NOMO-1 (cell line): ENCODE measurements at regions not wholly inside any gene's neighbourhood (a gene's known extent, or its start where the extent isn't known, plus 50 kb on each side); places are given as distances from the start of the nearest gene placed in this dataset.

ENCODE experiments used
- DNase-seq, 2 experiments: peaks; one replicate each; lab custom pipeline; 2025; ENCODE audit not compliant: unreplicated experiment in 2 of 2; lab: John Stamatoyannopoulos, UW

DNA sequence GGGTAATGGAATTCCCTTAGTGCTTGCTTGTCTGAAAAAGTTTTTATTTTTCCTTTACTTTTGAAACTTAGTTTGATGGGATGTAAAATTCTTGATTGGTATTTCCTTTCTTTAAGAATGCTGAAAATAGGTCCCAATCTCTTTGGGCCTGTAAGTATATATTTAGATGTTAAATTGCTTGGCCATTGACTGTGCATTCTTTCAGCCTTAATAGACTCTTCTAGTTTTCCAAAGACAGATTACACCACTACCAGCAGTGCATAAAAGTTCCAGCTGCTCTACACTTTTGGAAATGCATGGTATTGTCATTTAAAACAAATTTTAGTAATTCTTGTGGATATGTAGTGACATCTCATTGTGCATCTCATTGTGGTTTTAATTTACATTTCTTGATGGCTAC, 464.8 kb upstream of the USP24 start:
- no peak for DNase-seq

- no peak for DNase-seq
Observed at GRCh38 chr1:55673416-55673815, 458.3 kb upstream of the USP24 start.

DNA sequence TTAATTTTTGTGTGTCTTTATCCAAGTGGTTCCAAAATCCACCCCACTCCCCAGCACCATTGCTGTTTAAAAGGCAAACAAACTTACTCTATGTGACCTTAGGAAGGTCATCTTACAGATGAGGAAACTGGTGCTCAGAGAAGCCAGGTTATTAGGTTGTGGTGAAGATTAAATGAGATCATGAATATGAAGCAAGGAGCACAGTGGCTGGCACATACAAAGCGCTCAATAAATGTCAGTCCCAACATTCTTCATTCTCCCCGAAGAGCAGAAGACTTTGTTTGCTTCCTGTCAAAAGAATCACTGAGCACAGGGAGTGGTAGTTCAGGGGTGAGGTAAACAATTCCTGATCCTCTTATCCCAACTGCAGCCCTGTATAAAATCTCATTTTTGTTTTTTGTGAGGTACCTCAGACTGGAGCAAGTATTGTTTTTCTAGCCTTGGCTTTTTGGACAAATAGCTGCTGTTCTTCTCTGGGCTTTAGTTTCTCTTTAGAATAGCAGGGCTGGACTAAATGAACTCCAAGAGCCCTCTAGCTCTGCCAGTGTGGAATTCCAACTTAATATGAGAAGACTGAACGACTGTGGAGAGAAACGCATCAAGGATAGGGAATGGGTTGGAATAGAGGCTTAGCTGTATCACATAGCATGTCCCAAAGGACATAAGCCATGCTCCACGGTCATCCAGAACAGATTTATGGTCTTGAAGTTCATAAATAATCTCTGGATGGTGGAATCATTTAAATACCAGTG, 455.3 kb upstream of the USP24 start:
- no peak for DNase-seq

DNA sequence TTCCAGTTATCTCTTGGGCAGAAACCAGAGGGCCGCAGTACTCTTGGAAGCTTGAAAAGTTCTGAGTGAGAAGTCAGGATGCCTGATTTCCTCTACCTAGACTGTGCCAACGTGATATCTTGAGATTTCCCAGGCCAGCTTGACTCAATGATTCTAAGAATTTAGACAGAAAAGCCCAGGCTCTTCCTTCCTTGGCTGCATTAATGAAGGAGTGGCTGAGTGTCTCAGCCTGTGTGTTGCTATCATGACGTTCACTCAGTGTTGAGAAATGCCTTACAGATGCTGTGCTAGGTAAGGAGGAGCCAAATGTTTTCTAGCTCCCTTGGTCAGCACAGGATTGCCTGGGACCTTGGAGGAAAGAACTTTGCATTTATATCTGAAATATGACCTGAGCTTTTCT, 454.1 kb upstream of the USP24 start:
- no peak for DNase-seq

GRCh38 chr1:55662875-55663274, 447.7 kb upstream of the USP24 start:
- DNase-seq = no peak

DNA sequence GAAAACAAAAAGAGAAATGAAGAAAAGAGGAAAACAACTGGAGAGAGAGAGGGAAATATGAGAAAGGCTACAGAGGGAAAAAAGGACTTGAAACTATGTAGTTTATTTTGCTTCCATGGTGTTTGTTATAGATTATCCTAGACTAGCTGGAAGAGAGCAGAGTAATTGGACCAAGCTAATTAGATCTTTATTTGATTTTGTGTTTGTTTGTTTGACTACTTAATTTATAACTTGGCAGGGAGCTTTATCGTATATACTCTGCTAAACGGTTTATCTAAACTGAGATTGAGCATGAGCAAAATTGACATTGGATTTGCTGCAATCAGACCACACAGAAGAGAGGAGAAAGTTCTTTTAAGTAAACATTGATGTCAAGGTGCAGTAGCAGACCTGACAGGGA, 443.8 kb upstream of the USP24 start:
- DNase-seq = no peak

DNA sequence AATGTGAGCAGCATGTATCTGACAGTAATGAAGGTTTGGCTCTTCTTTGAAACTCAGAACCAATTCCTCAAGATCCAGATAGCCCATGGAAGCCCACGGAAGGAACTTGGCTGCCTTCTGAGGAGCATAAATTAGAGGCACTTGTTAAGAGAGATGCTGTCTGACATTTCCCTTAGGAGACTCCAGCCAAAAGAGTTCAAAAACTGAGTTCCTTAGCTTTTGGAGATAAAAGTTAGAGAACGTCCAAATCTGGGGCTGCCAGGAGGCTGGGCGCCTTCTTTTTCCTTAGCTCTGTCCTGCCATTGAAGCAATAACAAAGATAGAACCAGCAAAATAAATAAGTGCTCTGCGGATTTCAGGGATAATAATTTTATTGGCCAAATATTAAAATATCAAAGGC, 439.6 kb upstream of the USP24 start:
- DNase-seq = no peak

DNA sequence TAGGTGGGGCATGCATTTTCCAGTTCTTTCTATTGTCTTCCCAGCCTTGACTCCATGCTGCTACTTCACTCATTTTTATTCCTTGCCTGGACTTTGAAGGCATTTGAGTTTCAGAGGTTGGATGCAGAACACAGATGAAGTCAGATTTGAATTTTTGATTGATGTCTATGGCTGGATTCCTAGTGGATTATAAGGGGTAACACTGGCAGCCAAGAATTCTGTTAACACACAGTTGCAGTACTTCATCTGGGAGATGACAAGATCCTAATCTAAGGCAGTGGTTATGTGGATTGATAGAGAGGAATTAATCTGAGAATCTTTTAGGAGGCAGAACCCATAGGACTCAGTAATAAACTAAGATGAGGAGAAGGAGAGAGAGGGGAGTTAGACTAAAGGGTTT, 439.0 kb upstream of the USP24 start:
- DNase-seq = no peak

- DNase-seq = no peak
Observed at GRCh38 chr1:55650444-55650843, 435.3 kb upstream of the USP24 start.

DNA sequence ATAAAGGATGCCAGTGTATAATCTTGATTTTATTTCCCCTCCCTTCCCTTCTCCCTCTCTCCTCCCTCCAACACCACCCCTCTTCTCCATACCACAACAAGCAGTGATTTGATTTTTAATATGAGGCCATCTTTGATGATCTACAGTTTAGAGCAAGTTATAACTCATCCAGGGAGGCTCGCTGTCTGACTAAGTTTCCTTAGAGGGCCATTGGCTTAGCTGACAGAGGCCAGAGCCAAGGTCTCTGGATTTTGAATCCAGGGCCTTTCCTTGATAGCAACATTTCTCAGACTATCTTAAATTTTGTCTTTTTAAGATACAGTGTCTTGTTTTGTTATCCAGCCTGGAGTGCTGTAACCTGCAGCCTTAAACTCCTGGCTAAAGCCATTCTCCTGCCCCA, 431.0 kb upstream of the USP24 start:
- no peak for DNase-seq

DNA sequence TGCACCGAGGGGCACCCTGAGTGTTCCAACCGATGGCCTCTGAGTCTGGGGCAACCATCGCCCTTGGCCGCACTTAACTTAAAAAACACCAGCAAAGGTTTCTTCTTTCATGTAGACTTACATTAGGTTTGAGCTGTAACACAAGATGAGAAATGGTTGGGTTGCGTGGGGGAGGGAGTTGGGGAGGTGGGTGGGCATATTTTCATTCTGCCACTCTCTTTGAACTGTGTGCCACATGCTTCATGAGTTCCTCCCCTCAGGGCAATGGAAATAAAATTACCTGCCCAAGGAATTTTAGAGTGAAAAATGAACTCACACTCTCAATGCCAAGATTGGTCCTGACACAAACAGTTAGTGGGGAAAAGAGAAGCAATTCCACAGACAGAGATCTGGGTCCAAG, 430.1 kb upstream of the USP24 start:
- DNase-seq = no peak

- DNase-seq = no peak
Observed at GRCh38 chr1:55641947-55642346, 426.8 kb upstream of the USP24 start.

DNA sequence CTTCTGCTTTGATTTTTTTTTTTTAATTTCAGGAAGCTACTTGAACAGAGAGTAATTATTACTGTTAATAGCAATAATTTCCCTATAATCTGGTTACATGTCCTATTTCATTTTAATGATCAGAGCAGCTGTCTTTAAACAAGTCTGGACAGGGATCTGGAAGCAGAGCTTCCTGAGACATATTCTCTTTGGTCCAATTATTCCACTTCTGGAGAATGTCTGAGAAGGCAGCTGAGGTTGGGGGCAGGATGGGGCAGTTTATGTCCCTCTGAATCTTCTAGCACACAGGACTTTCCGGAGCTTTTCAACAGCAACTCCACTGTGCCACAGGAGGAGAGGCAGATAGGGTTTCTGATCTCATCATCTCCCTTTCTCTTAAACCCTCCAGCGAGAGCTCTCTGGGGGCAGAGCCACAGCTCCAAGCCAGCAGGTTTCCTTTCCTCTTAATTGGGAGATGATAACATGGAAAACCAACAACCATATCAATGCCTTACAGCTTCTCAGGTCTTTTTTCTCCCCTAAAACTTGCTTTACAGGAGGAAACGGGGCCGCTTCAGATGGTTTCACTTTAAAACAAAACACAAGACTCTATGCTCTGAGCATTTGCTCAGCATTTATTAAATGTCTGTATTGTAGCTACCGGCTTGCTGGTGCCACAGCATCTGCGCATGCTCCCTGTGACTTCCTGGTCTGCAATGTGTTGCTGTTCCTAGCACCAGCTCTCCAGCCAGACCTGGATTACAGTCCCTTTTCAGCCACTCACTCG, 425.7 kb upstream of the USP24 start:
- DNase-seq = peak in 1 of 2 experiments; percentile 90

DNA sequence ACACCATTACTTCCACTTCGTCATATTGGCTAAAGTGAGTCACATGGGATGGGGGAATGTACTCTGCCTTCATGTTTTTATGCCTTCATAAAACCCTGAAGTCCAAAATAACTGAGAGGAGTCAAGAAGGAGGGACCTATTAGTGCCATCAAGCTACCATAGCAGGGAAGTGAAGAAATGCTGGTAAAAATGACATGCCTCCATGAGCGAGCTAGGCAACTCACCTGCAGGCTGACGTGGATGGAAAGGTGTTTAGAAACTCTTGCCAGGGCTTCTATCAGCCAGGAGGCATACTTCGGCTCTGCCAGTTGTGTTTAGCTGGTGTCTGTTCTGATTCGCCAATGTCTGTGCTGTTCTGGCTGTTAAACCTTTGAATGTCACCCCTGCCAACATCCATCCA, 424.4 kb upstream of the USP24 start:
- DNase-seq = no peak

GRCh38 chr1:55639051-55639450, 423.9 kb upstream of the USP24 start:
- no peak for DNase-seq

DNA sequence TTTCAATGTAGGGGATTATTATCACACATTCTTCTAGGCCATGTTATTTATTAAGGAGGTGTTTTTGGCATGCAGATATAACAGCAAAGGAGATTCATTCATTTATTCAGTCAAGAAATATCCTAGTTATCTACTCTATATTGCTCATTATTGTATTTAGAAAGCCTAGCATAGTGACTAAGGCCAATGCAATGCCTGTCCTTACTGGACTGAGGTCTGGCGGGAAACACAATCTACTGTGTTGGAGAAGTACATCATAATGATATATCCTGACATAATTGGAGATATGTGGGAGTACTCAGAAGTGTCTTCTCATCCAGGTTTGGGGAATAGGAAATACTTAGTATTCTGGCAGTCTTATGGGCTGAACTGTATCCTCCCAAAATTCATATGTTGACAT, 421.5 kb upstream of the USP24 start:
- no peak for DNase-seq

GRCh38 chr1:55635856-55636255, 420.7 kb upstream of the USP24 start:
- no peak for DNase-seq

DNA sequence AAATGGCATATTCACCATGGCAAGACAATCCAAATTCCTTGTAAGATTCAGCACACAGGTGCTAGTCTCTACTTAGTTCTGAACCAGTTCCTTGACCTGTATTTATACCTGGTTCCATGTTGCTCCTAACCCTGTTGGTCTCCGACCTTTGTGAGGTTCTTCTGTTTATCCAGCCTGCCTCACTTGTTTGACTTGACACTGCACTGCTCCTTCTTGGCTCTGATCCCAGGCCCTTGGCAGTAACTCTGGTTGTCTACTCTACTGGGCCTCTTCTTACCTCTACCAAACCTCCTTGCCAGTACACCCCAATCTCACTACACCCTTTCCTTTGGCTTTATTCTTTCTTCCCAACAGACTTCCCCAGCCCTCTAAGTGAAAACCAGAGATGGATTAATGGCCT, 419.4 kb upstream of the USP24 start:
- no peak for DNase-seq

DNA sequence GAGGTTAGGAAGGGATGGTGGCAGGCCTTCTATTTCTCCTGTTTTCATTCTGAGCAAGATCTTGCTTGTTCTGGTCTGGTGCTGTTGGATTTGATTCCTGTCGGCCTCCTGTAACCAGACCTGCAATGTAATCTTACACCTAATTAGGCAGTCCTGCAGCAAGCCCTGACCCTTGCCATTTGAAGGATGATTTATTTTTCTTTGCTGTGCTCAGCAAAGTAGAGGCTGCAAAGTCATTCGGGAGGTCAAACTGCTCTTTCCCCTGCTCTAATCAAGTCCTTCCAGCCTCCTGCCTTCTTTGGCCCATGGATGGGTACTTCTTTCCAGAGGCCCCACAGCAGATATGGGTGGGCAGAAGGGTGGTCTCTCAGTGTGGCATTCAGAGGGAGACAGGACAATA, 417.7 kb upstream of the USP24 start:
- DNase-seq = no peak

- DNase-seq = peak in 1 of 2 experiments; percentile 33
Observed at GRCh38 chr1:55632058-55632457, 416.9 kb upstream of the USP24 start.

- no peak for DNase-seq
Observed at GRCh38 chr1:55631509-55631908, 416.3 kb upstream of the USP24 start.

GRCh38 chr1:55626326-55626725, 411.2 kb upstream of the USP24 start:
- DNase-seq = no peak
